Fibroblast of upper back skin (primary cell): ENCODE measurements at regions not wholly inside any gene's neighbourhood (a gene's known extent, or its start where the extent isn't known, plus 50 kb on each side); places are given as distances from the start of the nearest gene placed in this dataset.

Source experiments
- DNase-seq: peaks from one replicate; pipeline ENCODE4 v3.0.0-alpha.2; 2013

DNA sequence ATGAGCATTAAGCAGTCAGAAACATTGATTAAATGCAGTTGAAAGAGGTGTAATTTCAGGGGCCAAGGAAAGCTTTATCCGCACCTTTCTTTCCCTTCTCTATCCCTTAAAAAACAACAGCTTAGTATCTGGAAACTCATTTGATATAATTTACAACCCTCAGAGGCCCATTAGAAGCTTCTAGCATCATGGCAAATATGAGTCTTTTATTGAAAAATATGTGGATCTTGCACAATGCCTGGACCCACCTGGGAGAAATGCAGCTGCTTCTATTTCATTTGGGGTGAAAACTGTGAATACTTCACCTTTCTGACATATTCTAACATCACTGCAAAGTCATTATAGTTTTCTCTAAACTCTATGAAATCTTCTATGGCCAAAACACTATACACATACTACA lies 492.2 kb upstream of the PSMD7 start:
- no peak for DNase-seq

DNA sequence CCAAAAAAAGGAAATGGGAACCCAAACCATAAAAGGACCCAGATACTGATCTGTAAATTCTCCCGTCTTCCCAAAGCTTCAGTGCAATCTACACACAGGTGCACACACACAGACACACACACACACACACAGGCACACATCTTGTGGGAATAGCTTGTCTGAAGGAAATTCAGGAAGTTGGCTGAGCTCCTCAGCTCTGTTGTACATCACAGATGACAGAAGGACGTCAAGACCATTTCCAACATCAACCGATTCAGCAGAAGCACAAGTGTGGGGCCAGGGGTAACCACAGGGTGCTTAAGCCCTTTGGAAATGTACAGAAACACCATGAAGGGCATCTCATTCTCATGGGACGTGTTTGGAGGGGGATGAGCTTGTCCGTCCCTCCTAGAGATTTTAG lies 498.1 kb upstream of the PSMD7 start:
- peak; percentile 2 for DNase-seq

DNA sequence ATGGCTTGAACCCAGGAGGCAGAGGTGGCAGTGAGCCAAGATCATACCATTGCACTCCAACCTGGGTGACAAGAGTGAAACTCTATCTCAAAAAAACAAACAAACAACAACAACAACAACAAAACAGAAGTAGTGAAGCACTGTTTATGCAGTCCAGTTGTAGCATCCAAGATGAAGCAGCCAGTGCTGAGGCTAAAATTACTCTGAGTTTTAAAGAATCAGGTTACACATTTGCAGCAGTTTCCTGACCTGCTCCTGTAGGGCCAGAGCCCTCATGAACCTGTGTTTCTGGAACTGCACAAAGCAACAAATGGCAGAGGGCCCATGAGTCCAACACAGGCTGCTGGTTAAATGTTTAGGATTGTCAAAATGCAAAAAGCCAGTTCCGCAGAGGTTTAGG lies 499.5 kb upstream of the PSMD7 start:
- no peak for DNase-seq

DNA sequence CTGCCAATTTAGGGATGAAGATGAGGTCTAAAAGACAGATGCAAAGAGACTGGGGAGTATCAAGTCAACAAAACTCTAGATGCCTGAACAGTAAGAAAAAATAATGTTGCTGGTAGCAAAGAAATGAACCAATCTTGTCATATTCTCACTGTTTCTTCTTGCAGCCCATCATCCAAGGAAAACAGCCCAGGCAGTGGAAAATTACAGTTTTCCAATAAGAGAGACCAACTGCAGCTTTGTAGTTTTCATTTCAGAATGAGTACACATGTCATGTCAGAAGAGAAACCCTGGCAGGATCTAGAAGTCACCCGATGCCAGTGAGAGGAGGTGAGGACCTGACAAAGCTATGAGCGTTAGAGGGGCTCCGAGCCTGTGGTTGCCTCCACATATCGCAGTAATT lies 500.4 kb upstream of the PSMD7 start:
- no peak for DNase-seq

DNA sequence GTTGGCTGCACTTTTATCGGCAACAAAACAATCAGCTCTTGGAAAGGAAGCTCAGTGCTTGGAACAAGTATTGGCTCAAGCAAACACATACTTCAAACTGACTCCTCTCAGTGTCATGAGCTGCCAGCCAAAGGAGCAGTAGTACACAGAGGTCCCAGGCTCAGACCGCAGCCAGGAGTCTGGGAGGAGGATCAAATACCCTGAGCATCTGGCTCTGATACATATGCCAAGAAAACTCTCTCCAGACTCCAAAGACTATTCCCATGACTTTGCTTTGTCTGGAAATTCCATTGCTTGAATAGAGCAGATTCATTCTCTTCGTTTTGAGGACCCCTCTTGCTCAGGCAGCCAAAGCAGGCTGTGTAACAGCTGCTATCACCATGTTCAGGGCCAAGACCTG lies 501.6 kb upstream of the PSMD7 start:
- DNase-seq = peak; percentile 53

DNA sequence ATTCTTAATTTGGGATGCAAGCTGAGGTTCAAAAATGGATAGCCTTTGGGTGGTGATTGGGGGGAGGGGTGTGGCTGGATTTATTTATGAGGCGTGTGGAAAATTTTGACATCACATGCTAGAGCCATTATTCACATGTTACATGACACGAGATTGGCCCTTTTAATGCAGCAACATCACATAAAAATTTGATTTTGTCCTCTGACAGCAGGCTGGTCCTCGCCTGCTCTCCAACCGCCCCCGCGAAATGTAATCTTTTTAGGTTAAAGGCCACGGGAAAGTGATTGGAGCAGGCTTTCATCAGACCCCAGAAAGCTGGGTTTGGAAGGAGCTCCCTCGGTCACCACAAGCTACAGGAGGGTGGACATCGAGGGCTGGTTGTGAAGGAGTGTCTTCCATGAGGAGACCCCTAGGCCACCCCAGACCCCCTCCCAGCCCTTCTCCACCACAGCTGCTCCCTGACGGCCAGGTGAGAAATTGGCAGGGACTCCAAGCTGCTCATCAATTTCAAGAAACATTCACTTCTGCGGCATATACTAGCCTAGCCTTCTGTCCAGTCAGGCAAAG lies 502.7 kb upstream of the PSMD7 start:
- DNase-seq = no peak

DNA sequence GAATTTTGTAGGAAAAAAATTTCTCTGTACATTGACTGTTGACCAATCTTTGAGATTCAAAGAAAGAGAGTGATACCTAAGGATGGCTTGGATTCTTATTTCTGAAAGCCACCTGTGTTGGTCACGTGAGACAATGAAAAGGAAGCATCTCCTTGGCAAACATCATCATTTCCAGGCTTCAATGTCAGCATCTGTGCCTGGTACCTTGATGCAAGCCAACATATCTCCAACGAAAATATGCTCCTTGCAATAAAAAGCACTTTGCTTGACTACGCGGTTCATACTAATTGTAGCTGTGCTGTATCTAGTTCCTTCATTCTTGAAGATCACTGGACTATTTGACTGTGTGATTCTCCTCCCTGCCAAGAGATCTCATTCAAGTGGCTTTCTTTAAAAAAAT lies 503.4 kb upstream of the PSMD7 start:
- no peak for DNase-seq

DNA sequence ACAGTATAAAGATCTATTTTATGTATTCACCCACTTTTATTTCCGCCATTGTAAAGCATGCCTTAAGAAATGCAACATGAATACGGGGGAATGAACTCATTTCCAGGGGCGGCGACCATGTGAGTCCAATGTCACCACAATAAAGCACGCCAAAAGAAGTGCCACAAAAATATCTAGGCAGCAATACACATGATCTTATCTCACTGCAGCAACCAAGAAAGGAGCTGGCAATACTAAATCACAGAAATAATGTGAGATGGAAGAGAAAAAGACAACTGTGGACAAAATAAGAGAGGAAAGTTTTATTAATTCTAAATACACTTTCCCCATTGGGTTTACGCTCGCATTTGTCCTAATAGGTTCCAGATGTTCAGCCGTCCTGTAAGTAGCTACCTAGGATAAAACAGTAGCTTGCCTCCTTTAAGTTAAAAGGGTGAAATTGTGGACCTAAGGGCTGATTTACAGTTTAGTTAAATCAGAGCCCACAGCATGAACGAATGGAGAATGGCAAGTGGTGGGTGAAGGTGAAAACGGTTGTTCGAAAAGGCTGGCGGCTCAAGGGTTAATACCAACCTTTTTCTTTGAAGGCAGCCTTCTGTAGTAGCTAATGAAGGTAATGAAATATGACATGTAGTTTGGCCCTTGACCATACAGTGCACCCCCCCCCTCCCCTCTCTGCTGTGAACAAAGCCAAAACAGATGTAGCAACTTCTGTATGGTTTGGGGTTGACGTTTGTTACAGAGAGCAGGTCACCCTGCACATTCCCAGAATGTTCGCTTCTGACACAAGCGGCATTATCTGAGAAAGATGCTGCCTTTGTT lies 504.2 kb upstream of the PSMD7 start:
- DNase-seq = peak; percentile 9

DNA sequence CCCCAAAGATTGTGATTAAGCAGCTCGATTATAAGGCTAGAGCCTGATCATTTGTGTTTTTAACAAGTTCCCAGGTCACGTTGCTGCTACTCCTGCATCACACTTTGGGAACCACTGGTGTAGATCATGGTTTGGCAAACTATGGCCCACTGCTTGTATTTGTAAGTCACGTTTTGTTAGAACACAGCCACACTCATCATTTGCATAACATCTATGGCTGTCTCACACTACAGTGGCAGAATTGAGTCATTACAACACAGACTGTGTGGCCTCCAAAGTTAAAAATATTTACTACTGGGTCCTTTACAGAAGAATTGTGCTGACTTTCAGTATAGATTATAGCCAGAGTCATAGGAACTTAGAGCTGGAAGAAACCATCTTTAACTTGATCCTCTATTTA lies 515.3 kb upstream of the PSMD7 start:
- DNase-seq = no peak

DNA sequence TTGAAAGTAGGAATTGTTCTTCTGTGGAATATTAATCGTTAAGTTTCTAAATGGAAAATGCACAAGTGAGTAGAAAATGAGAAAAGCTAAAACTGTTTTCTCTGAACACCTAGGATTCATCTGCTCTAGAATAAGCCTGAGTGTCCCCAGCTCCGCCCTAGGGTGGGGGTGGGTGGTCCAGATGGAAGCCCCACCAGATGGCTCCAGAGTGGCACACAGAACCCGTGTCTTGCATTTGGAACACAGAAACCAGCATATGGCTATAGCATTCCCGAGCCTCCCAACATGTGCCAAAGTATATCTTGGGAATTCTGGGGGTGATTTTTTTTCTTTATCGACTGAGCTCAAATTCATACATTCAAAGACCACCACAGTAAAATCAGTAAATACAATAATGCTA lies 517.7 kb upstream of the PSMD7 start:
- DNase-seq = no peak

DNA sequence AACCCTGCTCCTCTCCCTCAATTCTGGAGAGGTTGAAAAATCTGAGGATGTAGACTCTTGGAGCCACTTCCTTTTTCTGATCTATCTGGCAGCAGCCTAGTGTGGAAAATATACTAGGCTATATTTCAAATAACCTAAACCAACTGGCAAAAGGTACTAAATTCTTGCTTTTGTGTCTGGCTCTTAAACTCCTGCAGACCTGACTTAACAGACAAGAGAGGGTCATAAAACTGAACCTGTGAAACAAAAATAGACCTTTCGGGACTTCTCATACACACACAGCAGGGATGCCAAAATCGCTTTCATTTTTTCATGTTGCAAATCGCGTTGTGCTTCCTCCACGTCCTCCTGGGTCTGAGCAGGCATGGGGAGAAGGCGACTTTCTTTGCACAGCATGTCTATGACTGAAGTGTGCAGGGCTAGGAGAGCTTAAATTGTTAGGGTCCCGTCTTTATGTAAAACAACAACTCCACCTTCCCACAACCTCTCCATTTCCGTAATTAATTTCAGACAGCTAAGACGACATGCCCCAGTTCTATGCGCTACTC lies 520.7 kb upstream of the PSMD7 start:
- DNase-seq = peak; percentile 13

DNA sequence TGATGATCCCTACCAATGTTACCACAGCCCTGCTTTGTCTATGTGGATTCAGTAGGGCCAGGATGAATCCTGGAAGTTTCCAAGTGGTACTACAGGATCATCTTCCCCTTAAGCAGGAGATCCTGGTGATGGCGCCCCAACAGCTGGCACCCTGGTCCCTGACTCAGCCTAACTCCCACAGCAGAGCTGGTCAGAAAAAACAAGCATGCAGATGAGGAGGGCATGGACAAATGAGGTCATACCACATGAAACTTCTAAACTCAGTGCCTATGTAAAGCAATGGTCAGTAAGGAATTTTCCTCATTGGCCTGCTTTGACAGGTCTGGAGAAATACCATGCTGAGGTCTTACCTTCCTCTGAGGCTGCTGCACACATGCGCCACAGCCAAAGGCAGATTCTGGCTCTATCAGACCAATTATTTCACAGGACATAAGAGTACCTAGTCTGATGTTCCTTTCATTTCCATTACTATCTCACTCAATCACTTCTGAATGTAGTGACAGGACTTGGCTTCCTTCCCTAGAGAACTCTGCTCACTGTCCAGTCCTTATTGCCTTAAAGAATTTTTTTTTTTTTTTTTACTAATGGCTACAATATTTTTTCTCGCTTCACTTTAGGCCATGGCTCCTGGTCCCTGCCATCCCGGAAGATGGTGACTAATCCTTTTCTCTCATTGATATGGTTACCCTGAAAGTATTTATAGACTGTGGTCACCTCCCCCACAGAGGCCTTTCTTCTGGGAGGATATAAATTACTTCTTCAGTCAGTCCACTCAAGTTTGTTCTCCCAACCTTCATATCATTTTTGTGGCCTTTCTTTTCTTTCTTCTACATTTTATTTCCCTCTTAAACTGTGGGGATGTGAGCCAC lies 525.2 kb upstream of the PSMD7 start:
- peak; percentile 84 for DNase-seq

DNA sequence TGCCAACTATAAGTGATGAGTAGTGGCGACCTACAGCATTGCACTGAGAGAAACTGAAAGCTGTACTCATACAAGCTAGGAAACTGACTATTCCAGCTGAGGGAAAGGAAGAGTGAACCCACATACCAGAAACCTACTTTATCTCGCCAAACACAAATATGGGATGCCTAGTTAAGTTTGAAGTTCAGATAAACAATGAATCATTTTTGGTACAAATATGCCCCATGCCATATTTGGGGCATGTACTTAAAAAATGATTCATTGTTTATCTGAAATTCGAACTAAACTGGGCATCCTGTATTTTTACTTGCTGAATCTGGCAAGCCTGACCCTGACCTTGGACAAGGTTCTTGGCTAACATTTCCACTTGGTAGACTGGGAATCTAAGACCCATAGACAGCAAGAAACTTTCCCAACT lies 527.8 kb upstream of the PSMD7 start:
- no peak for DNase-seq

DNA sequence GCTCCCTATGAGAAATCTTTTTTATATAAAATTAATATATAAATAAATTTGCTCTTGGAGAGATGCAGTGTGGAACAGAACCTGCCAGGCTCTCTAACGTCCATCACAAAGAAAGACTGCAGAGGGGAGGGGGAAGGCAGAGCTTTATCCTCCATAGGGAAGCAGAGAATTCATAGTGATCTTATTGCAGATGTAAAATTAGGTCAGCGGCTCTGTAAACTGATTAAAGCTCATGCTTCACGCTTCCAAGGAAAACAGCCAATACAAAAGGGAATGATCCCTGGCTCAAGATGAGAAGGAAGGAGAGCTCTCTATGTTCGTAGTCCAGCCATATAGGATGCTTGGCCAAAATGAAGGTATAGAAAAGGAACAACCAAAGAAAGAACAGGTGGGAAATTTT lies 532.3 kb upstream of the PSMD7 start:
- no peak for DNase-seq

DNA sequence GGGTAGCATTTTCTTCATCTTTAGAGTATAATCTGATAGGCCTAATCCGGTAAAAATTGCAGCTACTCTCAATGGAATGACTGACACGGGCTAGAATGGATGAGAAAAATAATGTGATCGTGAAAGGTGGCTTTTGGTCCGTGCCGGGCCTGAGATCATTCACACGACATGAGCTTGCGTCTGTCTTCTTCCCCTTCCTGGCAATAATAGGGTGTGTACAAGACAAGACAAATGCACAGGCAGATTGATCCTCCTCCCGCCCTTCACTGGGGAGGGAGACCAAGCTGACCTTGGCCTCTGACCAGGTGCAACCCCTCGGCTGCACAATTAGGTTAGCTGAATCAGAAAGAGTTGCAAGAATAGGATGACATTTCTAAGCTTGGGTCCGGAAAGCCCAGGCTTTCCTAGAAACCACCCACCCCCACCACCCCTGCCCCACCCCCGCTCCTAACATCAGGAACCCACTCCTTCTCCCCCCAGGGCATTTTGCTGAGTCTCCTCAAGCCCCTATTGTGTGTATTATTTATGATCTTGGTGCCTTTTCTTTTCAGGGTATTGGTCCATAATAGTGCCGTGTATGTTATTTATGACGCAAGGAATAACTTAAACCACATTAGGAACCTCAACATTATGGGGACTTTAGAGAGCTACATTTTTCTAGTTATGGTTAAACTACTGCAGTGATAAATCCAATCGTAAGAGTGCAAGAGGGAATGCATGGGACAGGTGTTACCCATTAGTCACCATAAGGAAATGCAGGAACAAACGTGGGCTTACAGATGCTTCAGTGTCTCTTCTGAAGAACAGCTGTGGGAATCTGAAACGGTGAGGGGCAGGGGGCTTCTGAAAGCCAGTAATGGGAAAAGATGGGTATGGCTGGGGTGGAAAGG lies 540.1 kb upstream of the PSMD7 start:
- DNase-seq = no peak

DNA sequence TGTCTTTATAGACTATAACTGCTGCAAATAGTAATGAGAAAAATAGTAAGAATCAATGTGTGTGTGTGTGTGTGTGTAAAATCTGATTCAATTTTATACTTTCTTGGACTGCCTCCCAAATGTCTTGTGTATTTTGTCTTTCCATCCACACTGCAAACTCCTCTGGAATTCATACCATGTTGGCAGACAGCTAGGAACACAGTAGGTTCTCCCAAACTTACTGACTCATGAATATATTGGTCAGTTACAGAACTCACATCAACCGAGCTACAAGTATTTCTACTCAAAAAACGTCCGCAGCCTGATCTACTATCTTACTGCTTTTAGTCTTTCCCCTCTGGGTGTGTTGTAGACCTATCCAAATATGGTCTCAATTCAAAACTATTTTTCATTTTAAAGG lies 542.7 kb upstream of the PSMD7 start:
- peak; percentile 30 for DNase-seq

DNA sequence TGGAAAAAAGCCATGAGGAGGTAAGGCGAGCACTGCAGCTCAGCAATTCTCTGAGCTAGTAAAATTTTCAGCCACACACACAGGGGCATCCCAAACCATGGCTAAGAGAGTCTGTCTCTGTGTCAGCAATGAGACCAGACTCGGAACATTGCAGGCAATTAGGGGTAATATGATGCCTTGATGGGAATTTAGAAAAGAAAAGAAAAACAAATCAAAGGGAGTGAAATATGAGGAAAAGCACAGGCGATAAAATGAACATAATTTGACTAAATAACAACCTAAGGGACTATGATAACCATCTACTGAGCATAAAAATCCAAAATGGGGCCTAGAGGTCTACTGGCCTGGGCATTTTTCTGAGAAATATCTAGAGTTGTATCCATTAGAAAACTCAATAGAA lies 546.0 kb upstream of the PSMD7 start:
- no peak for DNase-seq

DNA sequence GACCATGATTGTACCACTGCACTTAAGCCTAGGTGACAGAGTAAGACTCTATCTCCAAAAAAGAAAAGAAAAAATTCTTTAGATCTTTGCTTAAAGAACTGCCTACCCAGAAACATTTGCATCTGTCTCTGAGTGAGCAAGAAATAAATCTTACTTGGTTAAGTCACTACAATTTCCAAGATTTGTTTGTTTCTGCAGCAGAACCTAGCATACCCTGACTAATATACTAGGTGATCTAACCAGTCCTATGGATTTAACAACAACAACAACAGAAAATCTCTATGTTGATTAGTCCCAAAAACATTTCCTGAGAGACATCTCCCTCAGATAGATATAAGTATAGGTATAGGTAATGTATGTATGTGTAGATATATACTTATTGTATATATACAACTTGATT lies 549.3 kb upstream of the PSMD7 start:
- DNase-seq = no peak

DNA sequence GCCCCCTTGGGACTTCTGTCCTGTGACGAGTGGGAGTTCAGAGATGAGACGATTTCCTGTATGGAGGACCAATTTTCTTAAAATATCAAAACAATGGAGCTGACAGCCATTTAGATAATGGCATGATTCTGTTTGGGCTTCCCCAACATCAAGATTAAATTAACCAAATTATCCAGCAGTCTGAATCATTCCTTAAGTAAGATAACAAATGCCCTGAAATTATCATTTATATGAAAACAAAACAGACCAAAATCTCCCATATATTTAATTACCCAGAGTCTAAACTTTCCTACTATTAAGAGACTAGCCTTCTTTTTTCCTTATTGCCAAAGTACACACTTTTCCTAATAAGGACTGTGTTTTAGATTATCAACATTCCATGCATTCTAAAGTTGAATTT lies 550.1 kb upstream of the PSMD7 start:
- no peak for DNase-seq

DNA sequence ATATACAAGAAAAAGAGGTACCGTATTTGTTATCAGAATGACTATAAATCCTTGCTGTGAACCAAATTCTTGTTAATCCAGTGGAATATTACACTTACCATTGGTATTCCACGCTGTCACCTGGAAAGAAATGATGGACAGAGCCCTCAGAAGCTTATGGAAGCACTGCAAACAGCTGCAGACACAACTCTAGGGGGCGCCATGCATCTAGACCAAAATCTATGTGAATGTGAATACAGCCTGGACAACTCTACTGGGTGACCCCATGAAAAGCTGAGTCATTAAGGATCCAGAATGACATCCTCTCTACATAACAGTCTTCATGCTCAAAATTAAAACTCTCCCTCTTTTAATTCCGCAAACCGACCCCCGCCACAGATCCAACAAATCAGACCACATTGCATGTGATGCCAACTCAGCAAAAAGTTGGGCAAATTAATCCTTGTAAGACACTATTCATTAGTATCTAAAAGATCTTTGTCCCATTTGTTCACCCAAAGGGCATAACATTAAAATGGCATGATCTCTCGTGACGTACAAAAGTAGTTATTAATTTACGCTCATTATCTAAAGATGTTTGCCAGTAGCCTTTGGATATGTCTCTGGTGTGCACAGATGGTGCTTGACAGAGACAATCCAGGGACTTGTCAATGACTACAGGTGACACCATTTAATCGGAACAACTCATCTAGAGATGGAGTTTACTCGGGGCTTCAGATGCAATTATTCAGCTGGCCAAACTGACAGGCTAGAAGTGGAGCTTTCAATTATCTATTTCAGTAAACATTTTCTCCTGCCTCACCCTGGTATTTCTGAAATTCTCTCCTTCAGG lies 552.7 kb upstream of the PSMD7 start:
- DNase-seq = no peak

DNA sequence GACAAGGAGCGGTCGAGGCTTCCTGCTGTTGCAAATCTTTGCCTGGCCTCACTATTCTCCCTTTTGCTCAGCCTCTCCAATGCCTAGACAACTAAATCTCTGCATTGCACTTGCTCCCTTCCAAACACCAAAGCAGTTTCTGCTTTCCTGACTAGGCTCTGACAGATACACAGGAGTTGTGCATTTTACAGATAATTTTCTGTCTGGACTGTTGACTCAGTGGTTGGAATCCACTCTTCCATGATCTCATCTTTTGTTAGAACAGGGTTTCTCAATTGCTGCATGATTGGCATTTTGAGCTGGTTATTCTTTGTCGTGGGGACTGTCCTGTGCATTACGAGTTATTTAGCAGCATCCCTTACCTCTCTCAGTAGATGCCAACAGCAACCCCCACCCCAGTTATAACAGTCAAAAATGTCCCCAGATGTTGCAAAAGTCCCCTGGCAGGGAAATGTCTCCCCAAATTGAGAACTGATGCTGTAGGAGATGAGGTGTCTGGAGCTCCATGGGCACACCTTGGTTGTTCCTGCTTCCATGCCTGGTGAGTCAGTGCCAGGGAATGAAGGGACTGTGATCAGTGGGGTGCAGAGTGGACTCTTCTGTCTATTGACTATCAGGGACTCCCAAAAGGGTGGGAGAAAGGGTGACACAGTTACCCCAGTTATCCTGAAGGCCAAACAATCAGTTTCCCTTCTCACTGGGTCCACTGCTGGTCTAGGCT lies 557.4 kb upstream of the PSMD7 start:
- no peak for DNase-seq
